ENCODE measurements at regions not wholly inside any gene's neighbourhood (a gene's known extent, or its start where the extent isn't known, plus 50 kb on each side); places are given as distances from the start of the nearest gene placed in this dataset.

GRCh38 chr11:92556431-92556830 is 331.8 kb downstream of the FAT3 start:
- CTCF ChIA-PET = no interaction called here
- no peak overlapping the region for H3K4me3 ChIP-seq (ENCODE audit: low read depth, low read length)
- no peak for DNase-seq (ENCODE audit: low read depth, low spot score)
- POLR2A ChIA-PET = no interaction called here
- TF ChIP-seq CTCF (IDR thresholded peaks at IDR 0.05; ENCODE audit: insufficient read depth, low read length, missing control alignments) = no peak

- DNase-seq (ENCODE audit: low read depth, low spot score) = no peak
- POLR2A ChIA-PET = no interaction called here
- no peak for TF ChIP-seq CTCF (IDR thresholded peaks at IDR 0.05; ENCODE audit: insufficient read depth, low read length, missing control alignments)
- no peak overlapping the region for H3K4me3 ChIP-seq (ENCODE audit: low read depth, low read length)
- CTCF ChIA-PET = no interaction called here
Measured at GRCh38 chr11:92557879-92558278, 333.3 kb downstream of the FAT3 start.

GRCh38 chr11:92558323-92558722 is 333.7 kb downstream of the FAT3 start:
- H3K4me3 ChIP-seq (ENCODE audit: low read depth, low read length) = no peak overlapping the region
- DNase-seq (ENCODE audit: low read depth, low spot score) = no peak
- ChIA-PET POLR2A (no interaction called here), CTCF (no interaction called here)
- no peak for TF ChIP-seq CTCF (IDR thresholded peaks at IDR 0.05; ENCODE audit: insufficient read depth, low read length, missing control alignments)

GRCh38 chr11:92569726-92570125 is 345.1 kb downstream of the FAT3 start:
- CTCF ChIA-PET = no interaction called here
- no peak overlapping the region for H3K4me3 ChIP-seq (ENCODE audit: low read depth, low read length)
- DNase-seq (ENCODE audit: low read depth, low spot score) = no peak
- POLR2A ChIA-PET = no interaction called here
- no peak for TF ChIP-seq CTCF (IDR thresholded peaks at IDR 0.05; ENCODE audit: insufficient read depth, low read length, missing control alignments)

- no peak overlapping the region for H3K4me3 ChIP-seq (ENCODE audit: low read depth, low read length)
- no peak for DNase-seq (ENCODE audit: low read depth, low spot score)
- ChIA-PET POLR2A (no interaction called here), CTCF (interaction anchor here (1.4 kb wide), 1 partner anchor 20 kb away, joined by 4 read pairs; no protein-coding TSS in a partner anchor)
- TF ChIP-seq CTCF (IDR thresholded peaks at IDR 0.05; ENCODE audit: insufficient read depth, low read length, missing control alignments) = no peak
Measured at GRCh38 chr11:92572559-92572958, 347.9 kb downstream of the FAT3 start.

- POLR2A ChIA-PET = no interaction called here
- DNase-seq (ENCODE audit: low read depth, low spot score) = no peak
- no peak for TF ChIP-seq CTCF (IDR thresholded peaks at IDR 0.05; ENCODE audit: insufficient read depth, low read length, missing control alignments)
- no peak overlapping the region for H3K4me3 ChIP-seq (ENCODE audit: low read depth, low read length)
- CTCF ChIA-PET = no interaction called here
Measured at GRCh38 chr11:92576315-92576714, 351.7 kb downstream of the FAT3 start.

Measured in AG04449 (cell line).